Kidney (tissue), 13 donors: ENCODE measurements at regions not wholly inside any gene's neighbourhood (a gene's known extent, or its start where the extent isn't known, plus 50 kb on each side); places are given as distances from the start of the nearest gene placed in this dataset.
A peak's percentile ranks its signal among the peaks of the same experiment; 100 is the strongest.

Experiments
- DNase-seq, 5 donors: peaks; one replicate each; pipeline ENCODE4 v3.0.0-alpha.2; 2013 to 2020
- FAIRE-seq: peaks from 2 replicates; lab custom pipeline; 2012; peaks lifted over from hg19 to GRCh38; lab: Jason Lieb, UNC
- H3K27ac ChIP-seq, 2 donors: one replicate each; pipeline ENCODE4 v1.7.0; 2013; ENCODE audit warnings: low read depth in 2 of 2, low read length in 2 of 2, inconsistent platforms in 1 of 2
- H3K27me3 ChIP-seq: one replicate; pipeline ENCODE4 v1.7.1; 2013; ENCODE audit warnings: low read length, inconsistent platforms; ENCODE audit not compliant: control insufficient read depth, insufficient read depth
- H3K36me3 ChIP-seq, 3 donors: one replicate each; pipeline versions ENCODE4 v1.7.0 to v1.7.1; 2013; ENCODE audit warnings: low read length in 3 of 3, control low read depth in 1 of 3, inconsistent platforms in 1 of 3; ENCODE audit not compliant: insufficient read depth in 3 of 3, control insufficient read depth in 2 of 3
- H3K4me1 ChIP-seq, 3 donors: one replicate each; pipeline versions ENCODE4 v1.7.0 to v1.7.1; 2013; ENCODE audit warnings: low read length in 3 of 3, inconsistent platforms in 1 of 3, low read depth in 1 of 3; ENCODE audit not compliant: control insufficient read depth in 2 of 3, insufficient read depth in 2 of 3
- H3K4me3 ChIP-seq, 3 donors: one replicate each; pipeline versions ENCODE4 v1.7.0 to v1.8.1; 2013; ENCODE audit warnings: low read length in 3 of 3, control low read depth in 1 of 3, inconsistent platforms in 1 of 3
- H3K9ac ChIP-seq, 3 donors: one replicate each; pipeline versions ENCODE4 v1.7.0 to v1.7.1; 2013; ENCODE audit warnings: low read length in 3 of 3, control low read depth in 1 of 3, inconsistent platforms in 1 of 3
- H3K9me3 ChIP-seq, 3 donors: one replicate each; pipeline versions ENCODE4 v1.7.0 to v1.7.1; 2013; ENCODE audit warnings: low read length in 3 of 3, control low read depth in 1 of 3, inconsistent platforms in 1 of 3; ENCODE audit not compliant: control insufficient read depth in 2 of 3, insufficient read depth in 1 of 3
- CTCF ChIP-seq: IDR thresholded peaks from 3 replicates; pipeline ENCODE4 v1.5.1; 2012; ENCODE audit warnings: mild to moderate bottlenecking, moderate library complexity, borderline replicate concordance; ENCODE audit not compliant: insufficient read depth; ENCODE audit errors: extremely low read depth
- intact Hi-C: fragments of 100-400 bp; cut with DNase I; formaldehyde crosslinking; loops from one replicate; pipeline ENCODE4 v1.11.1; 2022
- donor health status: control.
- donor health status: control.
- donor health status: control.
- donor health status: control.
- donor health status: control.
- donor health status: DM: yes; HTN: yes; CAD: no.
- donor health status: Normal renal cell carcinoma (clear cell type).

- H3K4me1 ChIP-seq = peaks cover 0 to 2% (median 0%) of the 10 kb centered on the region in 3 donors
- no peaks in the 10 kb centered on the region for H3K9me3 ChIP-seq
- no peak for FAIRE-seq
- H3K4me3 ChIP-seq = no peak overlapping the region
- H3K9ac ChIP-seq = no peak overlapping the region
- peaks cover 4% of the 10 kb centered on the region for H3K27me3 ChIP-seq
- no peaks in the 10 kb centered on the region for H3K36me3 ChIP-seq
- TF ChIP-seq CTCF = no peak
- H3K27ac ChIP-seq = no peak overlapping the region
- intact Hi-C loops = no loop called here
- DNase-seq = no peak
These were observed 63.6 kb downstream of the TMEM174 start for GRCh38 chr5:73236541-73237128.

- peaks cover 0 to 2% (median 0%) of the 10 kb centered on the region in 3 donors for H3K4me1 ChIP-seq
- FAIRE-seq (no peak), DNase-seq (peak in 2 of 5 donors; percentile 56 to 65)
- no peak overlapping the region for H3K27ac ChIP-seq
- H3K9me3 ChIP-seq = no peaks in the 10 kb centered on the region
- intact Hi-C loops = no loop called here
- no peak for TF ChIP-seq CTCF
- H3K9ac ChIP-seq = no peak overlapping the region
- peaks cover 11% of the 10 kb centered on the region for H3K27me3 ChIP-seq
- H3K36me3 ChIP-seq = no peaks in the 10 kb centered on the region
- H3K4me3 ChIP-seq = peak overlapping the region in 1 of 3 donors; percentile 51
These were observed 61.2 kb downstream of the TMEM174 start for GRCh38 chr5:73234204-73234555.

- no peak overlapping the region for H3K27ac ChIP-seq
- peaks cover 0 to 2% (median 0%) of the 10 kb centered on the region in 3 donors for H3K4me1 ChIP-seq
- H3K4me3 ChIP-seq = peak overlapping the region in 2 of 3 donors; percentile 40 to 51
- FAIRE-seq (no peak), DNase-seq (peak; percentile 67 to 80 (median 74))
- no peaks in the 10 kb centered on the region for H3K36me3 ChIP-seq
- H3K9me3 ChIP-seq = no peaks in the 10 kb centered on the region
- peak overlapping the region in 1 of 3 donors; percentile 57 for H3K9ac ChIP-seq
- H3K27me3 ChIP-seq = peaks cover 11% of the 10 kb centered on the region
- no peak for TF ChIP-seq CTCF
- intact Hi-C loops = no loop called here
These were observed 60.6 kb downstream of the TMEM174 start for GRCh38 chr5:73233461-73234203.
